Chondrocyte (in vitro differentiated cells): ENCODE measurements at regions not wholly inside any gene's neighbourhood (a gene's known extent, or its start where the extent isn't known, plus 50 kb on each side); places are given as distances from the start of the nearest gene placed in this dataset.

ENCODE experiments used
- DNase-seq: peaks from one replicate; pipeline ENCODE4 v3.0.0; 2021; ENCODE audit warnings: mixed read lengths, low spot score
- H3K27ac Mint-ChIP-seq: one replicate; pipeline ENCODE4 v1.8.0; 2021; ENCODE audit warnings: mild to moderate bottlenecking, moderate library complexity, mixed read lengths; ENCODE audit not compliant: unreplicated experiment
- H3K27me3 Mint-ChIP-seq: 2 replicates; pipeline ENCODE4 v1.8.0; 2021; ENCODE audit warnings: low read depth, mixed read lengths
- H3K36me3 Mint-ChIP-seq: 2 replicates; pipeline ENCODE4 v1.8.0; 2021; ENCODE audit warnings: low read depth, mixed read lengths
- H3K4me1 Mint-ChIP-seq: 2 replicates; pipeline ENCODE4 v1.8.0; 2021; ENCODE audit warnings: low read depth, mild to moderate bottlenecking, mixed read lengths
- H3K4me3 Mint-ChIP-seq: one replicate; pipeline ENCODE4 v1.8.0; 2021; ENCODE audit warnings: mild to moderate bottlenecking, moderate library complexity, mixed read lengths; ENCODE audit not compliant: unreplicated experiment
- H3K9me3 Mint-ChIP-seq: 2 replicates; pipeline ENCODE4 v1.8.0; 2021; ENCODE audit warnings: low read depth, mixed read lengths
- TF ChIP-seq, protein P1 (sequence below): fragments of 200-600 bp; sonication (generic); IDR thresholded peaks from 2 replicates; pipeline ENCODE4 v1.5.0; 2021; ENCODE audit warnings: antibody characterized with exemption, mild to moderate bottlenecking, moderate library complexity

DNA sequence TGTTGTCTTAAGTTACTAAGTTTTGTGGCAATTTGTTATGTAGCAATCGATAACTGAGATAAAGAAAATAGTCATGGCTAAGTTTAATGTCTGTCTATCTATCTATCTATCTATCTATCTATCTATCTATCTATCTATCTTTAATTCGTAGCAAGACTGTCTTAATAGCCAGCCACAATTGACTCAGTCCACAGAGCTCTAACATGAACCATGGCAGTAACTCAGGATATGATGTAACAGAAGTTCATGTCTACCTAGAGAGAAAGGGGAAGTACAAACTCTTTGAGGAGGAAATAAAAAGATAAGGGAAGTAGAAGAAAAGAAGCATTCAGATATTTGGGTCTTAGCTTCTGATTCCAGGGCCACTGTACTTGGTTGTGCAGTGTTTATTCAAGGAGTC lies 61.5 kb upstream of the FNDC3B start:
- H3K27ac Mint-ChIP-seq: no peak overlapping the region
- TF ChIP-seq, protein P1, sequence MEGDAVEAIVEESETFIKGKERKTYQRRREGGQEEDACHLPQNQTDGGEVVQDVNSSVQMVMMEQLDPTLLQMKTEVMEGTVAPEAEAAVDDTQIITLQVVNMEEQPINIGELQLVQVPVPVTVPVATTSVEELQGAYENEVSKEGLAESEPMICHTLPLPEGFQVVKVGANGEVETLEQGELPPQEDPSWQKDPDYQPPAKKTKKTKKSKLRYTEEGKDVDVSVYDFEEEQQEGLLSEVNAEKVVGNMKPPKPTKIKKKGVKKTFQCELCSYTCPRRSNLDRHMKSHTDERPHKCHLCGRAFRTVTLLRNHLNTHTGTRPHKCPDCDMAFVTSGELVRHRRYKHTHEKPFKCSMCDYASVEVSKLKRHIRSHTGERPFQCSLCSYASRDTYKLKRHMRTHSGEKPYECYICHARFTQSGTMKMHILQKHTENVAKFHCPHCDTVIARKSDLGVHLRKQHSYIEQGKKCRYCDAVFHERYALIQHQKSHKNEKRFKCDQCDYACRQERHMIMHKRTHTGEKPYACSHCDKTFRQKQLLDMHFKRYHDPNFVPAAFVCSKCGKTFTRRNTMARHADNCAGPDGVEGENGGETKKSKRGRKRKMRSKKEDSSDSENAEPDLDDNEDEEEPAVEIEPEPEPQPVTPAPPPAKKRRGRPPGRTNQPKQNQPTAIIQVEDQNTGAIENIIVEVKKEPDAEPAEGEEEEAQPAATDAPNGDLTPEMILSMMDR: no peak
- H3K4me3 Mint-ChIP-seq: no peak overlapping the region
- peaks cover 2% of the 10 kb centered on the region for H3K4me1 Mint-ChIP-seq
- DNase-seq: no peak
- no peaks in the 10 kb centered on the region for H3K36me3 Mint-ChIP-seq
- H3K9me3 Mint-ChIP-seq: no peaks in the 10 kb centered on the region
- H3K27me3 Mint-ChIP-seq: no peaks in the 10 kb centered on the region

GRCh38 chr3:171978390-171978789 lies 61.0 kb upstream of the FNDC3B start:
- Mint-ChIP-seq H3K36me3 (no peaks in the 10 kb centered on the region), H3K4me3 (no peak overlapping the region), H3K27ac (no peak overlapping the region), H3K27me3 (no peaks in the 10 kb centered on the region), H3K4me1 (peaks cover 4% of the 10 kb centered on the region), H3K9me3 (no peaks in the 10 kb centered on the region)
- TF ChIP-seq, protein P1: no peak
- no peak for DNase-seq

DNA sequence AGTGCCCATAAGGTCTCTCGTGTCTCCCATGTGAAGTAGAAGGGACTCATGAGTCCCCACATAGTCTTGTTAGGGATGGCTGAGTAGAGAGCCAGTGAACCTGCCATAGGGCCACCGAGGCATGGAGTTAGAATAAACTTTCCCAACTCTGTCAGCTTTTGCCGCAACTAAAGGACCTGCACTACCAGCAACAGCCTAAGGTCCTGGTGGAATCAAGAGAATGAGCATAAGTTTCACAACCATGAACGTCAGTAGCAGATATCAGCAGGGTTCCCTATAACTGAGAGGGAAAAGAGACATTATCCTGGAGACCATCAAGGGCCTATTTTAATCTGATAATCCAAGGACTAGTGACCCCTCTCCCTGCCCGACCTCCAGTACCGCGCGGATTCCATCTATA lies 60.3 kb upstream of the FNDC3B start:
- no peaks in the 10 kb centered on the region for H3K36me3 Mint-ChIP-seq
- TF ChIP-seq, protein P1: no peak
- no peak overlapping the region for H3K27ac Mint-ChIP-seq
- no peak for DNase-seq
- H3K27me3 Mint-ChIP-seq: no peaks in the 10 kb centered on the region
- peaks cover 4% of the 10 kb centered on the region for H3K4me1 Mint-ChIP-seq
- no peaks in the 10 kb centered on the region for H3K9me3 Mint-ChIP-seq
- H3K4me3 Mint-ChIP-seq: no peak overlapping the region

GRCh38 chr3:171980578-171981270 lies 58.7 kb upstream of the FNDC3B start:
- Mint-ChIP-seq H3K27me3 (no peaks in the 10 kb centered on the region), H3K36me3 (no peaks in the 10 kb centered on the region), H3K9me3 (no peaks in the 10 kb centered on the region), H3K4me3 (no peak overlapping the region), H3K27ac (no peak overlapping the region), H3K4me1 (peaks cover 4% of the 10 kb centered on the region)
- TF ChIP-seq, protein P1: no peak
- DNase-seq: no peak

GRCh38 chr3:171981271-171981605 lies 58.1 kb upstream of the FNDC3B start:
- no peak overlapping the region for H3K27ac Mint-ChIP-seq
- DNase-seq: no peak
- no peak overlapping the region for H3K4me3 Mint-ChIP-seq
- H3K36me3 Mint-ChIP-seq: no peaks in the 10 kb centered on the region
- H3K9me3 Mint-ChIP-seq: no peaks in the 10 kb centered on the region
- TF ChIP-seq, protein P1: no peak
- peaks cover 4% of the 10 kb centered on the region for H3K4me1 Mint-ChIP-seq
- H3K27me3 Mint-ChIP-seq: no peaks in the 10 kb centered on the region
